Liver (tissue), 8 donors: ENCODE measurements at regions not wholly inside any gene's neighbourhood (a gene's known extent, or its start where the extent isn't known, plus 50 kb on each side); places are given as distances from the start of the nearest gene placed in this dataset.
"Not testable (repeated sequence)": the region's sequence is repeated elsewhere in the genome, so short reads cannot be mapped to it uniquely, and the experiment has no call there.

Experiments used
- DNase-seq: peaks from one replicate; pipeline ENCODE4 v3.0.0-alpha.2; 2017; ENCODE audit warnings: low spot score
- H3K27ac ChIP-seq, 2 donors: one replicate each; pipeline ENCODE4 v1.7.0; 2013; ENCODE audit warnings: inconsistent platforms in 2 of 2, low read length in 2 of 2, control low read depth in 1 of 2, low read depth in 1 of 2, mild to moderate bottlenecking in 1 of 2
- H3K27me3 ChIP-seq, 4 donors: one replicate each; pipeline versions ENCODE4 v1.6.1 to v1.7.0; 2013; ENCODE audit warnings: low read length in 3 of 4, inconsistent platforms in 1 of 4, mild to moderate bottlenecking in 1 of 4, moderate library complexity in 1 of 4; ENCODE audit not compliant: control insufficient read depth in 4 of 4, insufficient read depth in 4 of 4
- H3K36me3 ChIP-seq, 4 donors: one replicate each; pipeline versions ENCODE4 v1.6.1 to v1.7.0; 2013; ENCODE audit warnings: low read length in 3 of 4, mild to moderate bottlenecking in 3 of 4, low read depth in 1 of 4, moderate library complexity in 1 of 4; ENCODE audit not compliant: control insufficient read depth in 4 of 4, insufficient read depth in 3 of 4
- H3K4me1 ChIP-seq, 4 donors: one replicate each; pipeline versions ENCODE4 v1.6.1 to v1.7.0; 2013; ENCODE audit warnings: low read length in 3 of 4, mild to moderate bottlenecking in 3 of 4, moderate library complexity in 1 of 4; ENCODE audit not compliant: control insufficient read depth in 4 of 4, insufficient read depth in 4 of 4
- H3K4me3 ChIP-seq, 3 donors: one replicate each; pipeline versions ENCODE4 v1.6.1 to v1.7.0; 2013; ENCODE audit warnings: low read length in 3 of 3, control low read depth in 1 of 3, low read depth in 1 of 3, mild to moderate bottlenecking in 1 of 3
- H3K9ac ChIP-seq, 2 donors: one replicate each; pipeline ENCODE4 v1.7.0; 2013; ENCODE audit warnings: low read length in 2 of 2, mild to moderate bottlenecking in 2 of 2, moderate library complexity in 2 of 2, control low read depth in 1 of 2, low read depth in 1 of 2
- H3K9me3 ChIP-seq, 4 donors: one replicate each; pipeline versions ENCODE4 v1.6.1 to v1.7.0; 2013; ENCODE audit warnings: low read length in 3 of 4; ENCODE audit not compliant: control insufficient read depth in 4 of 4
- CTCF ChIP-seq: fragments of 150-350 bp; IDR thresholded peaks from 2 replicates; pipeline ENCODE4 v1.5.1; 2017; ENCODE audit warnings: improper control_type of control experiment, low read depth, low read length; ENCODE audit not compliant: missing input control
- EGR1 ChIP-seq, 2 donors: IDR thresholded peaks; 2 replicates each; pipeline ENCODE4 v1.6.1; 2016 to 2018; ENCODE audit warnings: antibody characterized with exemption in 2 of 2, low read depth in 2 of 2
- FOXA1 ChIP-seq: IDR thresholded peaks from 2 replicates; pipeline ENCODE4 v1.6.1; 2016; ENCODE audit warnings: antibody characterized with exemption
- FOXA2 ChIP-seq: IDR thresholded peaks from 2 replicates; pipeline ENCODE4 v1.6.1; 2016; ENCODE audit warnings: antibody characterized with exemption
- GABPA ChIP-seq, 2 donors: IDR thresholded peaks in 1 of 2; conservative IDR thresholded peaks in 1 of 2; 2 replicates each; pipeline ENCODE4 v1.6.1; 2016; ENCODE audit warnings: antibody characterized with exemption in 2 of 2, mild to moderate bottlenecking in 1 of 2, moderate library complexity in 1 of 2
- HNF4A ChIP-seq, 2 donors: conservative IDR thresholded peaks; 2 replicates each; pipeline ENCODE4 v1.6.1; 2016; ENCODE audit warnings: antibody characterized with exemption in 2 of 2, mild to moderate bottlenecking in 2 of 2
- HNF4G ChIP-seq: IDR thresholded peaks from 2 replicates; pipeline ENCODE4 v1.6.1; 2016; ENCODE audit warnings: antibody characterized with exemption
- JUND ChIP-seq, 2 donors: IDR thresholded peaks; 2 replicates each; pipeline ENCODE4 v1.6.1; 2016; ENCODE audit warnings: antibody characterized with exemption in 2 of 2
- MAX ChIP-seq: IDR thresholded peaks from 2 replicates; pipeline ENCODE4 v1.6.1; 2016; ENCODE audit warnings: antibody characterized with exemption
- NR2F2 ChIP-seq: IDR thresholded peaks from 2 replicates; pipeline ENCODE4 v1.6.1; 2016; ENCODE audit warnings: antibody characterized with exemption
- RAD21 ChIP-seq, 2 donors: IDR thresholded peaks; 2 replicates each; pipeline ENCODE4 v1.6.1; 2016; ENCODE audit warnings: antibody characterized with exemption in 2 of 2, mild to moderate bottlenecking in 2 of 2
- REST ChIP-seq: IDR thresholded peaks from 2 replicates; pipeline ENCODE4 v1.6.1; 2016; ENCODE audit warnings: antibody characterized with exemption, mild to moderate bottlenecking
- RXRA ChIP-seq, 2 donors: IDR thresholded peaks; 2 replicates each; pipeline ENCODE4 v1.6.1; 2017 to 2018; ENCODE audit warnings: antibody characterized with exemption in 2 of 2, mild to moderate bottlenecking in 1 of 2
- SP1 ChIP-seq: IDR thresholded peaks from 2 replicates; pipeline ENCODE4 v1.6.1; 2018; ENCODE audit warnings: antibody characterized with exemption, mild to moderate bottlenecking
- TAF1 ChIP-seq: conservative IDR thresholded peaks from 2 replicates; pipeline ENCODE4 v1.6.1; 2016; ENCODE audit warnings: antibody characterized with exemption, mild to moderate bottlenecking
- YY1 ChIP-seq: IDR thresholded peaks from 2 replicates; pipeline ENCODE4 v1.6.1; 2016; ENCODE audit warnings: antibody characterized with exemption, mild to moderate bottlenecking
- ZBTB33 ChIP-seq: IDR thresholded peaks from 2 replicates; pipeline ENCODE4 v1.6.1; 2016; ENCODE audit warnings: antibody characterized with exemption
- WGBS: extraction: QIAGEN DNeasy Blood & Tissue Kit; methylation state at CpG from one replicate; pipeline ENCODE4 v1.1.7; 2013; 5-methylcytosine and 5-hydroxymethylcytosine counted together
- TF ChIP-seq, protein P1 (sequence below): IDR thresholded peaks from 2 replicates; pipeline ENCODE4 v1.6.1; 2016; ENCODE audit warnings: antibody characterized with exemption
- donor health status: healthy.
- donor health status: healthy.
- donor health status: healthy.
- donor health status: healthy.
- donor health status: healthy.

- Histone ChIP-seq H3K27me3 (no peaks in the 10 kb centered on the region), H3K36me3 (no peaks in the 10 kb centered on the region), H3K9me3 (no peaks in the 10 kb centered on the region), H3K9ac (no peak overlapping the region), H3K4me3 (no peak overlapping the region), H3K4me1 (peaks cover 0 to 2% (median 0%) of the 10 kb centered on the region in 4 donors), H3K27ac (no peak overlapping the region)
- TF ChIP-seq GABPA (IDR thresholded peaks at IDR 0.05 in 1 of 2, conservative IDR thresholded peaks at IDR 0.05 in 1 of 2) (no peak), SP1 (no peak), EGR1 (IDR thresholded peaks at IDR 0.05; ENCODE audit: low read depth in 2 of 2) (no peak), ZBTB33 (no peak), YY1 (no peak), RAD21 (IDR thresholded peaks at IDR 0.05) (no peak), HNF4G (no peak), JUND (IDR thresholded peaks at IDR 0.05) (no peak), RXRA (IDR thresholded peaks at IDR 0.05) (no peak), MAX (no peak), FOXA1 (no peak), TAF1 (no peak), CTCF (no peak), NR2F2 (no peak), REST (no peak), HNF4A (conservative IDR thresholded peaks at IDR 0.05) (no peak), FOXA2 (no peak)
- TF ChIP-seq, protein P1, sequence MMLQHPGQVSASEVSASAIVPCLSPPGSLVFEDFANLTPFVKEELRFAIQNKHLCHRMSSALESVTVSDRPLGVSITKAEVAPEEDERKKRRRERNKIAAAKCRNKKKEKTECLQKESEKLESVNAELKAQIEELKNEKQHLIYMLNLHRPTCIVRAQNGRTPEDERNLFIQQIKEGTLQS = no peak
- WGBS = 92% methylated on average over 2 of the region's 2 CpGs
- no peak for DNase-seq
These were observed 69.6 kb upstream of the ABCA1 start for GRCh38 chr9:104997536-104997935.

DNA sequence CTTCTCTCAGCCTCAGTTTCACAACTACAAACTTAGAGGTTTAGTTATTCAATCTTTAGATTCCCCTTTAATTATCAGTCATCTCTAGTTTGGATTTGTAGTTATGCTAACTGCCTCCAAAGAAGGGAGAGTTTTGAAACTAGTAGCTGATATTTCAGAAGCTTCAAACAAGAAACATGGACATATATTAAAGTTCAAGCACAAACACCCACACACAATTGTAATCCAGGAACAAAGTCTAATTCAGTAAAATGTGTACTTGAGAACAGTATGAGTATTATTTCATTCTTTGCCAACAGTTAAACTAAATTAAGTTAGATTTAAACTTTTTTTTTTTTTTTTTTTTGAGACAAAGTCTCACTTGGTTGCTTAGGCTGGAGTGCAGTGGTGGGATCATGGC is 71.2 kb upstream of the ABCA1 start:
- no peak for TF ChIP-seq NR2F2
- no peak for TF ChIP-seq TAF1
- no peak for TF ChIP-seq RXRA (IDR thresholded peaks at IDR 0.05)
- TF ChIP-seq RAD21 (IDR thresholded peaks at IDR 0.05) = no peak
- no peak for TF ChIP-seq SP1
- no peak for TF ChIP-seq CTCF
- no peak for TF ChIP-seq YY1
- TF ChIP-seq HNF4G = no peak
- TF ChIP-seq JUND (IDR thresholded peaks at IDR 0.05) = no peak
- no peak for TF ChIP-seq GABPA (IDR thresholded peaks at IDR 0.05 in 1 of 2, conservative IDR thresholded peaks at IDR 0.05 in 1 of 2)
- TF ChIP-seq, protein P1 = no peak
- no peak for TF ChIP-seq EGR1 (IDR thresholded peaks at IDR 0.05; ENCODE audit: low read depth in 2 of 2)
- no peak for TF ChIP-seq FOXA1
- TF ChIP-seq FOXA2 = no peak
- no peak overlapping the region for H3K27ac ChIP-seq

GRCh38 chr9:105000529-105000928 is 72.6 kb upstream of the ABCA1 start:
- H3K36me3 ChIP-seq, H3K27ac ChIP-seq, H3K9me3 ChIP-seq, DNase-seq, H3K4me3 ChIP-seq, H3K9ac ChIP-seq, H3K27me3 ChIP-seq, H3K4me1 ChIP-seq: not testable (repeated sequence)
- 92% methylated on average over 11 of the region's 11 CpGs for WGBS

More for the DNA sequence above, 71.2 kb upstream of the ABCA1 start:
- H3K4me3 ChIP-seq = no peak overlapping the region
- peaks cover 0 to 2% (median 0%) of the 10 kb centered on the region in 4 donors for H3K4me1 ChIP-seq
- DNase-seq = no peak
- H3K36me3 ChIP-seq = no peaks in the 10 kb centered on the region
- H3K9me3 ChIP-seq = no peaks in the 10 kb centered on the region
- no peaks in the 10 kb centered on the region for H3K27me3 ChIP-seq
- H3K9ac ChIP-seq = no peak overlapping the region
